ENCODE measurements at regions not wholly inside any gene's neighbourhood (a gene's known extent, or its start where the extent isn't known, plus 50 kb on each side); places are given as distances from the start of the nearest gene placed in this dataset.

DNA sequence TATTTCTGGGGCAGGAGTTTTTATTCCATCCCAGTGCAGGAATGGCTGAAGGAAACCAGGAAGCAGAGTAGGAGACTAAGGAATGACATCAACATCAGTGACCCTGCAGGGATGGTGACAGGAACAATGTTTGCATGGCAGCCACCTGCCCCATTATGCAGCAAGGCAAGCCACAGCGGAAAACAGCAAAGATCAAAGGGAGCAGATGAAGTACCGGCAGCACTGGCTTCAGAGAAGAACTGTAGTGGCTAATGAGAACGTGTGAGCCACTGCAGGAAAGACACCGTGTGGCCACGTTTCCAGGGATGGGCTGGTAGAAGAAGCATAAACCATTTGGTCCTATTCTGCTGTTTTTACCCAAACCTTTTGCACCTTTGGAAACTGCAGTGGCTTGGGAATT lies 52.9 kb upstream of the TAB2 start:
- Histone ChIP-seq H4K20me1 (ENCODE audit: insufficient read depth, low read length, poor library complexity, severe bottlenecking) (no peaks in the 10 kb centered on the region), H3K4me3 (ENCODE audit: low read length, poor library complexity, severe bottlenecking) (no peak overlapping the region), H3K27me3 (ENCODE audit: insufficient read depth, low read length, poor library complexity, severe bottlenecking) (no peaks in the 10 kb centered on the region), H3K36me3 (ENCODE audit: insufficient read depth, low read length) (no peaks in the 10 kb centered on the region), H3K79me2 (ENCODE audit: insufficient read depth, low read length) (no peaks in the 10 kb centered on the region), H3K9me2 (replicated peaks; ENCODE audit: low read depth, low read length) (no peaks in the 10 kb centered on the region), H3K4me2 (ENCODE audit: low read depth, low read length, poor library complexity, severe bottlenecking) (no peak overlapping the region), H2AFZ (ENCODE audit: low read length) (no peak overlapping the region), H3K4me1 (ENCODE audit: insufficient read depth, low read length, poor library complexity, severe bottlenecking) (no peaks in the 10 kb centered on the region), H3K9me3 (ENCODE audit: insufficient read depth, low read depth, low read length) (no peaks in the 10 kb centered on the region), H3F3A (ENCODE audit: low read depth) (no peaks in the 10 kb centered on the region), H3K9ac (ENCODE audit: low read depth, low read length, poor library complexity, severe bottlenecking) (no peak overlapping the region)
- TF ChIP-seq, protein P1, sequence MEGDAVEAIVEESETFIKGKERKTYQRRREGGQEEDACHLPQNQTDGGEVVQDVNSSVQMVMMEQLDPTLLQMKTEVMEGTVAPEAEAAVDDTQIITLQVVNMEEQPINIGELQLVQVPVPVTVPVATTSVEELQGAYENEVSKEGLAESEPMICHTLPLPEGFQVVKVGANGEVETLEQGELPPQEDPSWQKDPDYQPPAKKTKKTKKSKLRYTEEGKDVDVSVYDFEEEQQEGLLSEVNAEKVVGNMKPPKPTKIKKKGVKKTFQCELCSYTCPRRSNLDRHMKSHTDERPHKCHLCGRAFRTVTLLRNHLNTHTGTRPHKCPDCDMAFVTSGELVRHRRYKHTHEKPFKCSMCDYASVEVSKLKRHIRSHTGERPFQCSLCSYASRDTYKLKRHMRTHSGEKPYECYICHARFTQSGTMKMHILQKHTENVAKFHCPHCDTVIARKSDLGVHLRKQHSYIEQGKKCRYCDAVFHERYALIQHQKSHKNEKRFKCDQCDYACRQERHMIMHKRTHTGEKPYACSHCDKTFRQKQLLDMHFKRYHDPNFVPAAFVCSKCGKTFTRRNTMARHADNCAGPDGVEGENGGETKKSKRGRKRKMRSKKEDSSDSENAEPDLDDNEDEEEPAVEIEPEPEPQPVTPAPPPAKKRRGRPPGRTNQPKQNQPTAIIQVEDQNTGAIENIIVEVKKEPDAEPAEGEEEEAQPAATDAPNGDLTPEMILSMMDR (conservative IDR thresholded peaks at IDR 0.05; ENCODE audit: low read length) = no peak

DNA sequence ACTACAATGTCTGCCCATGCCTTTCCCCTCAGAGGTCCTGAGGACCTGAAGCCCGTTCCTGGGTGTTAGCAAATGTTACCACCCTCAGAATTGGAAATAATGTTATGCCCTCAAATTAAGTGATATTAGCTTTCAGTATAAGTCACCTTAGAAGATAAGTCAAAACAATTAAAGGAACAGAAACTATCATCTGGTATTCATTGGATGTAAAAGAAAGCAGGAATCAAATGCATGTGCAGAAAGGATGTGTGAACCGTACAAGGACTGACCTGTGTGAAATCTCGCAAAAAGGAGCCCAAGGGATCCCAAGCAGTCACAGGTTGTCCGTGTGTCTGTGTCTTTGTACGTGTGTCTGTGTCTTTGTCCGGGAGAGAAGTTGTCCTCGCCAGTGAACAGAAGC lies 51.6 kb upstream of the TAB2 start:
- no peaks in the 10 kb centered on the region for H4K20me1 ChIP-seq (ENCODE audit: insufficient read depth, low read length, poor library complexity, severe bottlenecking)
- H2AFZ ChIP-seq (ENCODE audit: low read length) = no peak overlapping the region
- H3K4me1 ChIP-seq (ENCODE audit: insufficient read depth, low read length, poor library complexity, severe bottlenecking) = no peaks in the 10 kb centered on the region
- TF ChIP-seq, protein P1 (conservative IDR thresholded peaks at IDR 0.05; ENCODE audit: low read length) = no peak
- no peak for TF ChIP-seq EZH2phosphoT487 (IDR thresholded peaks at IDR 0.05; ENCODE audit: borderline replicate concordance)
- no peaks in the 10 kb centered on the region for H3K9me3 ChIP-seq (ENCODE audit: insufficient read depth, low read depth, low read length)
- H3K27me3 ChIP-seq (ENCODE audit: insufficient read depth, low read length, poor library complexity, severe bottlenecking) = no peaks in the 10 kb centered on the region
- no peaks in the 10 kb centered on the region for H3K79me2 ChIP-seq (ENCODE audit: insufficient read depth, low read length)
- H3K9me2 ChIP-seq (replicated peaks; ENCODE audit: low read depth, low read length) = no peaks in the 10 kb centered on the region
- H3K4me2 ChIP-seq (ENCODE audit: low read depth, low read length, poor library complexity, severe bottlenecking) = no peak overlapping the region
- no peaks in the 10 kb centered on the region for H3K36me3 ChIP-seq (ENCODE audit: insufficient read depth, low read length)
- no peak overlapping the region for H3K9ac ChIP-seq (ENCODE audit: low read depth, low read length, poor library complexity, severe bottlenecking)
- H3F3A ChIP-seq (ENCODE audit: low read depth) = no peaks in the 10 kb centered on the region
- no peak overlapping the region for H3K4me3 ChIP-seq (ENCODE audit: low read length, poor library complexity, severe bottlenecking)

DNA sequence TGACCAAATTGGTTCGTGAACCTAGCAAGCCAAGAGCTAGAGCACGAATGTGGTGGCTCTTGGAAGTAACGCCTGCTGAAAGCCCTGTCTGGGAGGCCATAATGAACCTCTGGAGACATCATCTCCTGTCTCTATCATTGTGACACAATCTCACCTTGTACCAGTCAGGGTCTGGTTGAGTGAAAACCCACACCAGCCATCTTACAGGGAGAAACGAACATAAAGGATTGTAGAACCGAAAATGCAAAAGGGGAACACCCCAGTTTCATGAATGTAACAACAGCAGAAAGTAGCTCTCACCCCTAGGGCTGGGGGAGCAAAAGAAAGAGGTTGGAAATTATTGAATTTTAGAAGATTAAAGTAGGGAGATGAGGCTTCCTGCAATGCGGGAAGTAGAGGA lies 50.9 kb upstream of the TAB2 start:
- no peak overlapping the region for H2AFZ ChIP-seq (ENCODE audit: low read length)
- no peaks in the 10 kb centered on the region for H3K36me3 ChIP-seq (ENCODE audit: insufficient read depth, low read length)
- no peak overlapping the region for H3K9ac ChIP-seq (ENCODE audit: low read depth, low read length, poor library complexity, severe bottlenecking)
- no peak overlapping the region for H3K4me3 ChIP-seq (ENCODE audit: low read length, poor library complexity, severe bottlenecking)
- H3K27me3 ChIP-seq (ENCODE audit: insufficient read depth, low read length, poor library complexity, severe bottlenecking) = no peaks in the 10 kb centered on the region
- H3K4me2 ChIP-seq (ENCODE audit: low read depth, low read length, poor library complexity, severe bottlenecking) = no peak overlapping the region
- H3K4me1 ChIP-seq (ENCODE audit: insufficient read depth, low read length, poor library complexity, severe bottlenecking) = no peaks in the 10 kb centered on the region
- H3K9me3 ChIP-seq (ENCODE audit: insufficient read depth, low read depth, low read length) = no peaks in the 10 kb centered on the region
- no peak for TF ChIP-seq EZH2phosphoT487 (IDR thresholded peaks at IDR 0.05; ENCODE audit: borderline replicate concordance)
- TF ChIP-seq, protein P1 (conservative IDR thresholded peaks at IDR 0.05; ENCODE audit: low read length) = no peak
- no peaks in the 10 kb centered on the region for H4K20me1 ChIP-seq (ENCODE audit: insufficient read depth, low read length, poor library complexity, severe bottlenecking)
- H3F3A ChIP-seq (ENCODE audit: low read depth) = no peaks in the 10 kb centered on the region
- no peaks in the 10 kb centered on the region for H3K9me2 ChIP-seq (replicated peaks; ENCODE audit: low read depth, low read length)
- H3K79me2 ChIP-seq (ENCODE audit: insufficient read depth, low read length) = no peaks in the 10 kb centered on the region
